ENCODE measurements at regions not wholly inside any gene's neighbourhood (a gene's known extent, or its start where the extent isn't known, plus 50 kb on each side); places are given as distances from the start of the nearest gene placed in this dataset.

DNA sequence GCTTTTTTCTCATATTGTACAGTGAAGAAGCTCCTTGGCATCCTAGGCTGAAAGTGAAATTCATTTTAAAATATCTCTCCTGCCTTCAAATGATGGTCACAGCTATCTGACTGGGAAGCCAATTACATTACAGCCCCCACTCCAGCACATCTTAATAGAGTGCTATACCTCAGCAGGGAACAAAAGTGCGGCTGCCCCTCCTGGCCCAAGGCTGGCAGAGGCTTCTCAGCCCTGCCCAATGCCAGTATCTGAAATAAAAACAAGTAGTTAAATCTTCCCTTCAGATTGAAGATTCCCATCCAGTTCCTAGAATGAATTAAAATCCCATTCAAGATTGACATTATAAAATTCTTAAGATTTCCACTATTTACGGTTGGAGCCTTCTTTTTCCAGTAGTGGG lies 54.9 kb upstream of the GNG2 start:
- WGBS (ENCODE audit: insufficient coverage, insufficient replicate concordance, low lambda C conversion rate, missing lambda C conversion rate): 24% methylated on average over 2 of the region's 2 CpGs
- H3K9me3 ChIP-seq (replicated peaks; ENCODE audit: control insufficient read depth, insufficient read depth, low read length): no peaks in the 10 kb centered on the region; the same call in 2 of the 3 replicates
- no TSS peak for BruUV-seq (replicated peaks)
- intact Hi-C loops (cut with micrococcal nuclease; ENCODE audit: unreplicated experiment) (no loop called here), in situ Hi-C loops (cut with MboI) (no loop called here)
- H3K4me3 ChIP-seq: no peak overlapping the region
- H3K27me3 ChIP-seq (replicated peaks in 1 of 2; ENCODE audit: control insufficient read depth in 2 of 2, insufficient read depth in 2 of 2, low read length in 1 of 2): no peaks in the 10 kb centered on the region
- H3K4me1 ChIP-seq (ENCODE audit: control insufficient read depth, insufficient read depth, low read length): no peaks in the 10 kb centered on the region
- H3K9ac ChIP-seq (ENCODE audit: control insufficient read depth, insufficient read depth, low read length): no peak overlapping the region
- no peak overlapping the region for H2AFZ ChIP-seq (ENCODE audit: control insufficient read depth, low read depth, low read length)
- ChIA-PET RAD21 (ENCODE audit: unreplicated experiment) (no interaction called here), POLR2A (no interaction called here), SMC1A (ENCODE audit: uncharacterized antibody, unreplicated experiment) (no interaction called here), CTCF (interaction anchor here (0.9 to 1.3 kb wide), 2 partner anchors 26 to 173 kb away, joined by 3 read pairs; no protein-coding TSS in a partner anchor)
- no peak overlapping the region for H3K4me2 ChIP-seq (ENCODE audit: control insufficient read depth, insufficient read depth)
- TF ChIP-seq SMAD1 (IDR thresholded peaks at IDR 0.05; ENCODE audit: low read depth, partially characterized antibody) (no peak), HDAC6 (IDR thresholded peaks at IDR 0.05; ENCODE audit: unreplicated experiment) (no peak), NFXL1 (IDR thresholded peaks at IDR 0.05; ENCODE audit: borderline replicate concordance) (no peak), MXI1 (IDR thresholded peaks at IDR 0.05; ENCODE audit: low read depth, low read length) (no peak), CREM (IDR thresholded peaks at IDR 0.05; ENCODE audit: low read depth) (no peak), PAX5 (IDR thresholded peaks at IDR 0.05; ENCODE audit: borderline replicate concordance, low read depth, low read length) (no peak), NFYB (IDR thresholded peaks at IDR 0.05; ENCODE audit: insufficient read depth, low read depth, low read length) (no peak)
- TF ChIP-seq, protein P1, sequence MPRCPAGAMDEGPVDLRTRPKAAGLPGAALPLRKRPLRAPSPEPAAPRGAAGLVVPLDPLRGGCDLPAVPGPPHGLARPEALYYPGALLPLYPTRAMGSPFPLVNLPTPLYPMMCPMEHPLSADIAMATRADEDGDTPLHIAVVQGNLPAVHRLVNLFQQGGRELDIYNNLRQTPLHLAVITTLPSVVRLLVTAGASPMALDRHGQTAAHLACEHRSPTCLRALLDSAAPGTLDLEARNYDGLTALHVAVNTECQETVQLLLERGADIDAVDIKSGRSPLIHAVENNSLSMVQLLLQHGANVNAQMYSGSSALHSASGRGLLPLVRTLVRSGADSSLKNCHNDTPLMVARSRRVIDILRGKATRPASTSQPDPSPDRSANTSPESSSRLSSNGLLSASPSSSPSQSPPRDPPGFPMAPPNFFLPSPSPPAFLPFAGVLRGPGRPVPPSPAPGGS (IDR thresholded peaks at IDR 0.05; ENCODE audit: borderline replicate concordance, insufficient read depth, low read depth, low read length, poor library complexity, severe bottlenecking): no peak
- no peaks in the 10 kb centered on the region for H4K20me1 ChIP-seq (ENCODE audit: control insufficient read depth, insufficient read depth)
- DNase-seq (ENCODE audit: low read depth, low spot score) (no peak), FAIRE-seq (no peak), ATAC-seq (no peak)
- H3K79me2 ChIP-seq (ENCODE audit: control insufficient read depth, insufficient read depth, low read length): no peaks in the 10 kb centered on the region
- no peak overlapping the region for H3K27ac ChIP-seq (ENCODE audit: control insufficient read depth, insufficient read depth)
- no peaks in the 10 kb centered on the region for H3K36me3 ChIP-seq (ENCODE audit: control insufficient read depth in 2 of 2, insufficient read depth in 2 of 2, low read length in 1 of 2)

Measured in GM12878 (cell line).